ENCODE measurements at regions not wholly inside any gene's neighbourhood (a gene's known extent, or its start where the extent isn't known, plus 50 kb on each side); places are given as distances from the start of the nearest gene placed in this dataset.

DNA sequence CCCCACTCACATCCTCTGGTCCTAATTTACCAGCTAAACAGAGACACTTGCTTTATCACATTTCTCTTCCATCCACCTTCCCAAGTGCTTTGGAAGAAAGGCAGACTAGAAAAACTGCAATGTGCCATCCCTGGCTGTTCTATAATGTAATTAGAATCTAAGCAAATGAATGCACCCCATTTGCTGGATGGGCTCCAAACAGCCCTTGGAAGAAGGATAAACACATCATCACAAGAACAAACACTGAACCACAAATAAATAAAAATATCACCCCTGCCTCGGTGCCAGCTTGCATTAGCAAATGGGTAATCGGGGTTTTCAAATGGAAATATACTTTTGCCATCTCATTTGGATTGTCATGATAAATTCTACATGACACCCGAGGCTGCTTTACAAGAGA, 296.6 kb upstream of the ISX start:
- TF ChIP-seq, protein P1, sequence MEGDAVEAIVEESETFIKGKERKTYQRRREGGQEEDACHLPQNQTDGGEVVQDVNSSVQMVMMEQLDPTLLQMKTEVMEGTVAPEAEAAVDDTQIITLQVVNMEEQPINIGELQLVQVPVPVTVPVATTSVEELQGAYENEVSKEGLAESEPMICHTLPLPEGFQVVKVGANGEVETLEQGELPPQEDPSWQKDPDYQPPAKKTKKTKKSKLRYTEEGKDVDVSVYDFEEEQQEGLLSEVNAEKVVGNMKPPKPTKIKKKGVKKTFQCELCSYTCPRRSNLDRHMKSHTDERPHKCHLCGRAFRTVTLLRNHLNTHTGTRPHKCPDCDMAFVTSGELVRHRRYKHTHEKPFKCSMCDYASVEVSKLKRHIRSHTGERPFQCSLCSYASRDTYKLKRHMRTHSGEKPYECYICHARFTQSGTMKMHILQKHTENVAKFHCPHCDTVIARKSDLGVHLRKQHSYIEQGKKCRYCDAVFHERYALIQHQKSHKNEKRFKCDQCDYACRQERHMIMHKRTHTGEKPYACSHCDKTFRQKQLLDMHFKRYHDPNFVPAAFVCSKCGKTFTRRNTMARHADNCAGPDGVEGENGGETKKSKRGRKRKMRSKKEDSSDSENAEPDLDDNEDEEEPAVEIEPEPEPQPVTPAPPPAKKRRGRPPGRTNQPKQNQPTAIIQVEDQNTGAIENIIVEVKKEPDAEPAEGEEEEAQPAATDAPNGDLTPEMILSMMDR (IDR thresholded peaks at IDR 0.05; ENCODE audit: low read depth, low read length) = no peak

GRCh38 chr22:34776817-34777216, 289.1 kb upstream of the ISX start:
- TF ChIP-seq, protein P1 (IDR thresholded peaks at IDR 0.05; ENCODE audit: low read depth, low read length) = no peak

More for the DNA sequence above, 296.6 kb upstream of the ISX start:
- no peak for DNase-seq (ENCODE audit: extremely low read depth, low read depth)

GRCh38 chr22:34781681-34782080, 284.3 kb upstream of the ISX start:
- DNase-seq (ENCODE audit: extremely low read depth, low read depth) = no peak
- TF ChIP-seq, protein P1 (IDR thresholded peaks at IDR 0.05; ENCODE audit: low read depth, low read length) = no peak

More at GRCh38 chr22:34776817-34777216, 289.1 kb upstream of the ISX start:
- no peak for DNase-seq (ENCODE audit: extremely low read depth, low read depth)

DNA sequence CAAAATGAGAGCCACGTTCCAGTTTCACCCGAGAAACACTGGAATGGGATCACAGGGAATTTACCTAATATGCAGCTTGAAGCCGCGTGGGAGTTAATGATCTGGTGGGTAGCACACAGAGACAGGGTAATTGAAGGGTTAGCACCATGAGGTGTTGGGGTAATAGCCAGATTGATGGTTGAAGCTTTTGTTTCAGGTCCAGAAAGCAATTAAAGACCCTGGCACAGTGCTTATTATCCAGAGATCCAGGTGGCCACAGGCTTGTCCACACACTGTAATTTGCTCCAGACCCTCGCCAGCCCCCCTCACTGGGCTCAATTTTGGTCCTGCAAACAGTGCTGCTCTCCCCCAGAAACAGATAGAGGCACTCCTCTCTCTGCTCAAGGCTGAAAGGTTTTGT, 282.5 kb upstream of the ISX start:
- no peak for DNase-seq (ENCODE audit: extremely low read depth, low read depth)
- TF ChIP-seq, protein P1 (IDR thresholded peaks at IDR 0.05; ENCODE audit: low read depth, low read length) = no peak

DNA sequence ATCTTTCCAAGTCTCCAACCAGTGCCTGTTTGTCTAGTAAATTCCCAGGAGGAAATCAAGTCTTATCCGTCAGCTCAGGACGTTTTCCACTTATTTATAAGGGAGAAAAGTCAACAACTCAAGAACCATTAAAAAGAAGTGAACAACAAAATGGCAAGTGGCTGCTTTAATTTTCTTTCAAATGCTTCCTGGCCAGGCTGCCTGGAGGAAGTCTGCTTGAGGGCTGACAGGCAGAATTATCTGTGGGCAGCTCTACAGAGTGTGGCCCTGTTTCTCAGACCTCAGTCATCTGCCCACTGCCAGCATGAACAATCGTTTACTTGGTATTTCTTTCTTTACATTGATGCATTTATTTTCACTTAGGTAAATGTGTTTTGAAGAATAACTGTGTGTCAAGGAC, 281.9 kb upstream of the ISX start:
- no peak for DNase-seq (ENCODE audit: extremely low read depth, low read depth)
- TF ChIP-seq, protein P1 (IDR thresholded peaks at IDR 0.05; ENCODE audit: low read depth, low read length) = no peak

DNA sequence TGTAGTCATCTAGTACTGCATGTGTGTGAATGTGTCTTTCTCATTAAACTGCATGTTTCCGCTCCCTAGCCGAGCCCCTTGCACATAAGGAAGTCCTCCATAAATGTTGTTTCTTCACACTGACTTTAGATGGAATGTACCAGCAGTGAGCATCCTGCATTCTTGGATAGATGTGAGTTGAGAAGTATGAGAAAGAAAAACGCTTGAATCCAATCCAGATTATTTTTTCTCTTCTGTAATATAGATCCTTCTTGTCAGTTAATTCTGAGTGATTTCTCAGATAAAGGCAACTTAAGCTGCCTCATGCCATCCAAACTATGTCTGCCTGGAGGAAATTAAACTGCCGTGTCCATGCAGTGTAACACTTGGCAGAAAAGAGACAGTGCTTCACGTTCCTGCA, 268.1 kb upstream of the ISX start:
- TF ChIP-seq, protein P1 (IDR thresholded peaks at IDR 0.05; ENCODE audit: low read depth, low read length) = no peak
- no peak for DNase-seq (ENCODE audit: extremely low read depth, low read depth)

- TF ChIP-seq, protein P1 (IDR thresholded peaks at IDR 0.05; ENCODE audit: low read depth, low read length) = no peak
Measured at GRCh38 chr22:34798605-34799004, 267.4 kb upstream of the ISX start.

More at GRCh38 chr22:34798605-34799004, 267.4 kb upstream of the ISX start:
- no peak for DNase-seq (ENCODE audit: extremely low read depth, low read depth)

Data from AG09319 (cell line).